CD4-positive, CD25-positive, alpha-beta regulatory T cell (primary cell): ENCODE measurements at regions not wholly inside any gene's neighbourhood (a gene's known extent, or its start where the extent isn't known, plus 50 kb on each side); places are given as distances from the start of the nearest gene placed in this dataset.
A peak's percentile ranks its signal among the peaks of the same experiment; 100 is the strongest.

Source experiments
- ATAC-seq, 2 donors: fragments of 150-1000 bp; cut with Tn5 transposase; one replicate each; pipeline ENCODE4 v1.10.0; 2021; ENCODE audit warnings: low read depth in 2 of 2, moderate number of reproducible peaks in 2 of 2, moderate library complexity in 1 of 2
- DNase-seq, 3 donors: peaks; one replicate each; pipeline versions ENCODE4 v3.0.0 to v3.0.0-alpha.2; 2012 to 2022; ENCODE audit warnings: mixed read lengths in 1 of 3
- H3K27ac ChIP-seq: one replicate; pipeline ENCODE4 v1.7.0; 2013; ENCODE audit warnings: mild to moderate bottlenecking, low read length; ENCODE audit not compliant: insufficient read depth, poor library complexity, severe bottlenecking
- H3K27me3 ChIP-seq: one replicate; pipeline ENCODE4 v1.7.0; 2013; ENCODE audit warnings: low read length; ENCODE audit not compliant: control insufficient read depth, insufficient read depth
- H3K36me3 ChIP-seq: one replicate; pipeline ENCODE4 v1.7.0; 2013; ENCODE audit warnings: mild to moderate bottlenecking, low read length, moderate library complexity; ENCODE audit not compliant: control insufficient read depth, insufficient read depth
- H3K4me1 ChIP-seq: 2 replicates; pipeline ENCODE4 v1.7.0; 2013; ENCODE audit warnings: mild to moderate bottlenecking, low read length; ENCODE audit not compliant: insufficient read depth, control insufficient read depth, poor library complexity, severe bottlenecking
- H3K4me3 ChIP-seq: one replicate; pipeline ENCODE4 v1.7.0; 2013; ENCODE audit warnings: low read depth, mild to moderate bottlenecking, low read length, moderate library complexity
- H3K9me3 ChIP-seq, 2 experiments: 1 replicate in 1 of 2; 2 replicates in 1 of 2; pipeline ENCODE4 v1.7.0; 2013; ENCODE audit warnings: low read length in 2 of 2, mild to moderate bottlenecking in 1 of 2, moderate library complexity in 1 of 2; ENCODE audit not compliant: control insufficient read depth in 2 of 2
- H3K27ac Mint-ChIP-seq, 3 donors: one replicate each; pipeline ENCODE4 v1.8.0; 2020 to 2022; ENCODE audit warnings: mild to moderate bottlenecking in 3 of 3, mixed read lengths in 3 of 3, moderate library complexity in 2 of 3
- H3K27me3 Mint-ChIP-seq: one replicate; pipeline ENCODE4 v1.8.0; 2022; ENCODE audit warnings: mild to moderate bottlenecking, mixed read lengths
- H3K36me3 Mint-ChIP-seq: one replicate; pipeline ENCODE4 v1.8.0; 2020; ENCODE audit warnings: mixed read lengths
- H3K4me1 Mint-ChIP-seq, 4 donors: one replicate each; pipeline ENCODE4 v1.8.0; 2020 to 2022; ENCODE audit warnings: mixed read lengths in 4 of 4, mild to moderate bottlenecking in 1 of 4
- H3K4me3 Mint-ChIP-seq, 4 donors: one replicate each; pipeline ENCODE4 v1.8.0; 2020 to 2022; ENCODE audit warnings: mild to moderate bottlenecking in 4 of 4, mixed read lengths in 4 of 4, moderate library complexity in 3 of 4
- H3K9me3 Mint-ChIP-seq, 7 donors: one replicate each; pipeline ENCODE4 v1.8.0; 2020 to 2022; ENCODE audit warnings: mixed read lengths in 7 of 7, mild to moderate bottlenecking in 3 of 7, moderate library complexity in 2 of 7

GRCh38 chr12:67593041-67593440 lies 55.5 kb upstream of the DYRK2 start:
- H3K4me3 ChIP-seq = peak overlapping the region; percentile 37
- Mint-ChIP-seq H3K4me1 (peaks cover 29 to 63% (median 45%) of the 10 kb centered on the region in 4 donors), H3K9me3 (peaks cover 0 to 6% (median 0%) of the 10 kb centered on the region in 7 donors), H3K4me3 (peak overlapping the region in 3 of 4 donors; percentile 6 to 61 (median 21)), H3K36me3 (no peaks in the 10 kb centered on the region), H3K27me3 (no peaks in the 10 kb centered on the region), H3K27ac (peak overlapping the region; percentile 40 to 77 (median 72))
- no peaks in the 10 kb centered on the region for H3K9me3 ChIP-seq
- no peak overlapping the region for H3K27ac ChIP-seq
- peaks cover 43% of the 10 kb centered on the region for H3K4me1 ChIP-seq
- H3K27me3 ChIP-seq = no peaks in the 10 kb centered on the region
- DNase-seq (no peak), ATAC-seq (no peak)
- no peaks in the 10 kb centered on the region for H3K36me3 ChIP-seq

- Histone ChIP-seq H3K27ac (no peak overlapping the region), H3K4me1 (peaks cover 43% of the 10 kb centered on the region), H3K27me3 (no peaks in the 10 kb centered on the region), H3K36me3 (no peaks in the 10 kb centered on the region), H3K9me3 (no peaks in the 10 kb centered on the region), H3K4me3 (no peak overlapping the region)
- no peaks in the 10 kb centered on the region for H3K27me3 Mint-ChIP-seq
- H3K4me3 Mint-ChIP-seq = peak overlapping the region in 2 of 4 donors; percentile 21 to 61
- H3K9me3 Mint-ChIP-seq = peaks cover 0 to 9% (median 1%) of the 10 kb centered on the region in 7 donors
- H3K27ac Mint-ChIP-seq = peak overlapping the region; percentile 40 to 77 (median 55)
- peaks cover under 1% of the 10 kb centered on the region for H3K36me3 Mint-ChIP-seq
- DNase-seq (peak in 1 of 3 donors; percentile 13), ATAC-seq (no peak)
- H3K4me1 Mint-ChIP-seq = peaks cover 25 to 58% (median 43%) of the 10 kb centered on the region in 4 donors
Observed at GRCh38 chr12:67593461-67594330, 54.8 kb upstream of the DYRK2 start.

DNA sequence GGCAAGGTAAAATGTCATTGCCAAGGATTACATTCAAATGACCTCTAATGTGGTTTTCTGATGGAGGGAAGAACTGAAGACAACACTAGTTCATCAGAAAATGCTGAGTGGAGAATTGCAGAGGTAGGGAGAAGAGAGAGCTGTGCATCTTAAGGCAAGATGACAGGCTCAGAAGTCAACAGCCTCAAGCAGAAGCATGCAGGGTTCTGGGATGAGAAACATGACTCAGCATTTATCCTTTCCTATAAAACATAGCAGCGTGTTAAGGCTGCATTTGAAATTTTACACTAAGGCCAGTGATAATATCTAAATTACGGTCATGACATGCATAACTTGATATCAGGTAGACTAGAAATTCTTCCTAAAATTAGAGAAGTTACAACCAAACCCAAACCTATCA lies 53.7 kb upstream of the DYRK2 start:
- H3K4me3 ChIP-seq = no peak overlapping the region
- Mint-ChIP-seq H3K4me1 (peaks cover 28 to 54% (median 35%) of the 10 kb centered on the region in 4 donors), H3K9me3 (peaks cover 0 to 19% (median 1%) of the 10 kb centered on the region in 7 donors), H3K36me3 (peaks cover 5% of the 10 kb centered on the region), H3K27ac (no peak overlapping the region), H3K4me3 (no peak overlapping the region), H3K27me3 (no peaks in the 10 kb centered on the region)
- H3K9me3 ChIP-seq = no peaks in the 10 kb centered on the region
- peaks cover 37% of the 10 kb centered on the region for H3K4me1 ChIP-seq
- no peaks in the 10 kb centered on the region for H3K27me3 ChIP-seq
- H3K36me3 ChIP-seq = no peaks in the 10 kb centered on the region
- DNase-seq (no peak), ATAC-seq (no peak)
- no peak overlapping the region for H3K27ac ChIP-seq

DNA sequence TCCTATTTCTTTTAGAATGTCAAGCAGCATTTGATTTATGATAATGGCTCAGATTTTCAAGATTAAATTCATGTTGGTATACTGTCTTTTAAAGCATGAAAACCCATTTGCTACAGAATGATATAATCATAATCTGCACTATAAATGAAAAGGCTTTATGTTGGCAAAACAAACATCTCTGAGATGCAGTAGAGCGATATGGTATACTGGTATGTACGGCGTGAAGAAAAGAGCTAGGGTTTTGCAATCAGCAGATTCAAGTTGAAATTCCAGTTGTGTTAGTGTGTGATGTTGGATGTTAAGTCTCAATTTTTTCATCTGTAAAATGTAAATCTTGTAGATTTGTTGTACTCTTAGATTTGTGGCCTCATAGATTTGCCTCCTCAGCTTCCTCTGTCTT lies 53.2 kb upstream of the DYRK2 start:
- Mint-ChIP-seq H3K4me3 (no peak overlapping the region), H3K36me3 (peaks cover 5% of the 10 kb centered on the region), H3K4me1 (peaks cover 27 to 50% (median 33%) of the 10 kb centered on the region in 4 donors), H3K27ac (peak overlapping the region in 1 of 3 donors; percentile 56), H3K27me3 (no peaks in the 10 kb centered on the region), H3K9me3 (peaks cover 0 to 20% (median 1%) of the 10 kb centered on the region in 7 donors)
- Histone ChIP-seq H3K27me3 (no peaks in the 10 kb centered on the region), H3K9me3 (no peaks in the 10 kb centered on the region), H3K36me3 (no peaks in the 10 kb centered on the region), H3K27ac (no peak overlapping the region), H3K4me1 (peaks cover 32% of the 10 kb centered on the region), H3K4me3 (no peak overlapping the region)
- DNase-seq (no peak), ATAC-seq (no peak)

- DNase-seq (no peak), ATAC-seq (no peak)
- Mint-ChIP-seq H3K4me1 (peaks cover 11 to 24% (median 18%) of the 10 kb centered on the region in 4 donors), H3K4me3 (no peak overlapping the region), H3K27me3 (peaks cover 8% of the 10 kb centered on the region), H3K36me3 (peaks cover 5% of the 10 kb centered on the region), H3K27ac (no peak overlapping the region), H3K9me3 (peaks cover 0 to 20% (median 1%) of the 10 kb centered on the region in 7 donors)
- Histone ChIP-seq H3K36me3 (no peaks in the 10 kb centered on the region), H3K4me1 (peaks cover 3% of the 10 kb centered on the region), H3K4me3 (no peak overlapping the region), H3K27ac (no peak overlapping the region), H3K9me3 (no peaks in the 10 kb centered on the region), H3K27me3 (no peaks in the 10 kb centered on the region)
Observed at GRCh38 chr12:67598598-67598997, 49.9 kb upstream of the DYRK2 start.
